IMR-90 (cell line): ENCODE measurements at regions not wholly inside any gene's neighbourhood (a gene's known extent, or its start where the extent isn't known, plus 50 kb on each side); places are given as distances from the start of the nearest gene placed in this dataset.

ENCODE experiments used
- ATAC-seq: fragments of 200-7000 bp; cut with Tn5 transposase; 2 replicates; pipeline ENCODE4 v1.9.1; 2020; ENCODE audit warnings: low read depth, mild to moderate bottlenecking, moderate library complexity
- BruUV-seq: library from RNA; stranded (reverse); fragments of 400-500 nt; replicated peaks from 2 replicates; lab custom pipeline; 2021; lab: Mats Ljungman, UMichigan
- CTCF ChIA-PET: fragments of 300-600 bp; formaldehyde crosslinking; extraction: SDS; loops from one replicate; lab custom pipeline; 2021; ENCODE audit warnings: antibody characterized with exemption; lab: Yijun Ruan, JAX
- POLR2A ChIA-PET: fragments of 300-600 bp; sonication (Branson Sonifier 250); formaldehyde crosslinking; loops from one replicate; lab custom pipeline; 2022; ENCODE audit warnings: antibody characterized with exemption; ENCODE audit not compliant: unreplicated experiment; lab: Charles Lee
- DNase-seq: peaks from one replicate; pipeline ENCODE4 v3.0.0; 2013
- H2AFZ ChIP-seq: replicated peaks from 2 replicates; pipeline ENCODE3; 2013; ENCODE audit warnings: low read length, mild to moderate bottlenecking; ENCODE audit not compliant: poor library complexity
- H2AK5ac ChIP-seq: 2 replicates; pipeline ENCODE4 v1.6.1; 2013; ENCODE audit warnings: low read depth, low read length, inconsistent platforms
- H2AK9ac ChIP-seq: replicated peaks from 2 replicates; pipeline ENCODE3; 2013; ENCODE audit warnings: mild to moderate bottlenecking, low read depth, low read length, moderate library complexity; ENCODE audit not compliant: poor library complexity
- H2BK120ac ChIP-seq: 2 replicates; pipeline ENCODE4 v1.6.1; 2013; ENCODE audit warnings: low read depth, low read length, inconsistent platforms
- H2BK15ac ChIP-seq: 3 replicates; pipeline ENCODE4 v1.6.1; 2013; ENCODE audit warnings: low read depth, low read length, inconsistent platforms
- H2BK20ac ChIP-seq: 2 replicates; pipeline ENCODE4 v1.6.1; 2013; ENCODE audit warnings: low read depth, mild to moderate bottlenecking, inconsistent platforms, low read length, moderate library complexity
- H2BK5ac ChIP-seq: 2 replicates; pipeline ENCODE4 v1.6.1; 2013; ENCODE audit warnings: mild to moderate bottlenecking, low read depth, low read length, inconsistent platforms; ENCODE audit not compliant: poor library complexity, severe bottlenecking
- H3K14ac ChIP-seq: replicated peaks from 2 replicates; pipeline ENCODE4 v1.6.1; 2013; ENCODE audit warnings: low read depth, low read length, inconsistent platforms
- H3K18ac ChIP-seq: 2 replicates; pipeline ENCODE4 v1.6.1; 2013; ENCODE audit warnings: low read depth, low read length, control low read depth
- H3K23ac ChIP-seq: 2 replicates; pipeline ENCODE4 v1.6.1; 2013; ENCODE audit warnings: low read depth, low read length, inconsistent platforms
- H3K27ac ChIP-seq: 2 replicates; pipeline ENCODE4 v1.5.1; 2013; ENCODE audit warnings: mild to moderate bottlenecking, control low read depth, low read length; ENCODE audit not compliant: insufficient read depth
- H3K27me3 ChIP-seq: 2 replicates; pipeline ENCODE4 v1.6.1; 2013; ENCODE audit warnings: low read length; ENCODE audit not compliant: control insufficient read depth, insufficient read depth
- H3K36me3 ChIP-seq: 2 replicates; pipeline ENCODE4 v1.6.1; 2013; ENCODE audit warnings: low read length, mixed read lengths; ENCODE audit not compliant: control insufficient read depth, insufficient read depth
- H3K4ac ChIP-seq: 2 replicates; pipeline ENCODE4 v1.6.1; 2013; ENCODE audit warnings: low read depth, low read length, inconsistent platforms
- H3K4me1 ChIP-seq: 2 replicates; pipeline ENCODE4 v1.6.1; 2013; ENCODE audit warnings: low read length, mixed read lengths; ENCODE audit not compliant: control insufficient read depth, insufficient read depth
- H3K4me2 ChIP-seq: 2 replicates; pipeline ENCODE4 v1.6.1; 2013; ENCODE audit warnings: low read depth, mild to moderate bottlenecking, control low read depth, low read length, moderate library complexity
- H3K4me3 ChIP-seq: 2 replicates; pipeline ENCODE4 v1.5.1; 2013; ENCODE audit warnings: low read depth, mild to moderate bottlenecking, control low read depth, low read length, moderate library complexity; ENCODE audit not compliant: insufficient read depth
- H3K56ac ChIP-seq: 2 replicates; pipeline ENCODE4 v1.6.1; 2013; ENCODE audit warnings: low read length, inconsistent platforms; ENCODE audit not compliant: insufficient read depth; ENCODE audit errors: extremely low read depth
- H3K79me1 ChIP-seq, 2 experiments: 2 replicates each; pipeline ENCODE4 v1.6.1; 2013; ENCODE audit warnings: low read length in 2 of 2, inconsistent platforms in 1 of 2, low read depth in 1 of 2
- H3K9ac ChIP-seq: 2 replicates; pipeline ENCODE4 v1.6.1; 2013; ENCODE audit warnings: low read depth, low read length, control low read depth
- H3K9me1 ChIP-seq: 2 replicates; pipeline ENCODE4 v1.6.1; 2013; ENCODE audit warnings: low read length, inconsistent platforms; ENCODE audit not compliant: insufficient read depth
- H3K9me3 ChIP-seq: 2 replicates; pipeline ENCODE4 v1.6.1; 2013; ENCODE audit warnings: low read length; ENCODE audit not compliant: control insufficient read depth, insufficient read depth
- H4K20me1 ChIP-seq: 2 replicates; pipeline ENCODE4 v1.6.1; 2013; ENCODE audit warnings: low read length, inconsistent platforms; ENCODE audit not compliant: insufficient read depth
- H4K5ac ChIP-seq: 2 replicates; pipeline ENCODE4 v1.6.1; 2013; ENCODE audit warnings: mild to moderate bottlenecking, low read depth, low read length, control low read depth
- H4K8ac ChIP-seq, 2 experiments: 2 replicates each; pipeline ENCODE4 v1.6.1; 2013; ENCODE audit warnings: low read depth in 2 of 2, low read length in 2 of 2, control low read depth in 1 of 2, inconsistent platforms in 1 of 2
- H4K91ac ChIP-seq: 2 replicates; pipeline ENCODE4 v1.6.1; 2013; ENCODE audit warnings: low read depth, low read length, inconsistent platforms; ENCODE audit not compliant: insufficient read depth
- CEBPB ChIP-seq: IDR thresholded peaks from 2 replicates; pipeline ENCODE4 v1.6.1; 2012; ENCODE audit warnings: low read depth, low read length, improper control_type of control experiment
- MAZ ChIP-seq: IDR thresholded peaks from 2 replicates; pipeline ENCODE4 v1.6.1; 2012; ENCODE audit warnings: low read depth, mild to moderate bottlenecking, low read length, improper control_type of control experiment, moderate library complexity, borderline replicate concordance
- MXI1 ChIP-seq: IDR thresholded peaks from 2 replicates; pipeline ENCODE4 v1.6.1; 2012; ENCODE audit warnings: low read depth, mild to moderate bottlenecking, low read length, moderate library complexity, borderline replicate concordance
- POLR2A ChIP-seq: IDR thresholded peaks from 2 replicates; pipeline ENCODE4 v1.6.1; 2012; ENCODE audit warnings: mild to moderate bottlenecking, low read depth, low read length
- RFX5 ChIP-seq: IDR thresholded peaks from 2 replicates; pipeline ENCODE4 v1.8.0; 2012; ENCODE audit warnings: low read depth, mild to moderate bottlenecking, low read length, moderate library complexity
- USF2 ChIP-seq: fragments of 150-350 bp; IDR thresholded peaks from 2 replicates; pipeline ENCODE4 v1.6.1; 2017; ENCODE audit warnings: mild to moderate bottlenecking, antibody characterized with exemption, low read length, low read depth
- WGBS, 2 experiments: methylation state at CpG; one replicate each; pipeline versions ENCODE4 v1.1.5 to v1.1.7; 2013; ENCODE audit warnings: missing lambda C conversion rate in 2 of 2; ENCODE audit not compliant: insufficient read length in 1 of 2; ENCODE audit errors: extremely low coverage in 2 of 2; 5-methylcytosine and 5-hydroxymethylcytosine counted together
- dilution Hi-C: fragments of 300-500 bp; cut with HindIII; formaldehyde crosslinking; loops from one replicate; pipeline ENCODE4 v1.14.3; 2018; ENCODE audit warnings: low sequenced_read_pairs; ENCODE audit not compliant: unreplicated experiment
- in situ Hi-C: fragments of 300-500 bp; cut with MboI; formaldehyde crosslinking; loops from 3 replicates; pipeline ENCODE4 v1.14.3; 2019; ENCODE audit warnings: low sequenced_read_pairs, inconsistent platforms, mixed read lengths
- intact Hi-C: fragments of 100-400 bp; cut with micrococcal nuclease; formaldehyde crosslinking; loops from 2 replicates; pipeline ENCODE4 v1.10.0; 2022
- TF ChIP-seq, protein P1 (sequence below): fragments of 150-350 bp; IDR thresholded peaks from 2 replicates; pipeline ENCODE4 v1.6.1; 2016; ENCODE audit warnings: low read depth, mild to moderate bottlenecking, low read length, moderate library complexity, borderline replicate concordance

GRCh38 chr14:104451474-104451873, 128.1 kb upstream of the C14orf180 start:
- H3K56ac ChIP-seq: no peak overlapping the region
- no peak overlapping the region for H3K27ac ChIP-seq
- no peak overlapping the region for H3K14ac ChIP-seq
- H3K9me1 ChIP-seq: no peaks in the 10 kb centered on the region
- no peak overlapping the region for H2BK20ac ChIP-seq
- 40% methylated on average over 1 of the region's 10 CpGs; no CpG with 5 or more reads in 1 of the 2 experiments for WGBS, 2 experiments
- no peak overlapping the region for H3K4ac ChIP-seq
- no peaks in the 10 kb centered on the region for H3K36me3 ChIP-seq
- H3K9me3 ChIP-seq: peaks cover 9% of the 10 kb centered on the region; the same call in 1 of the 2 replicates
- H3K4me1 ChIP-seq: no peaks in the 10 kb centered on the region
- no peak overlapping the region for H3K9ac ChIP-seq
- TF ChIP-seq POLR2A (no peak), MAZ (no peak), USF2 (no peak), CEBPB (no peak), RFX5 (no peak), MXI1 (no peak)
- TF ChIP-seq, protein P1, sequence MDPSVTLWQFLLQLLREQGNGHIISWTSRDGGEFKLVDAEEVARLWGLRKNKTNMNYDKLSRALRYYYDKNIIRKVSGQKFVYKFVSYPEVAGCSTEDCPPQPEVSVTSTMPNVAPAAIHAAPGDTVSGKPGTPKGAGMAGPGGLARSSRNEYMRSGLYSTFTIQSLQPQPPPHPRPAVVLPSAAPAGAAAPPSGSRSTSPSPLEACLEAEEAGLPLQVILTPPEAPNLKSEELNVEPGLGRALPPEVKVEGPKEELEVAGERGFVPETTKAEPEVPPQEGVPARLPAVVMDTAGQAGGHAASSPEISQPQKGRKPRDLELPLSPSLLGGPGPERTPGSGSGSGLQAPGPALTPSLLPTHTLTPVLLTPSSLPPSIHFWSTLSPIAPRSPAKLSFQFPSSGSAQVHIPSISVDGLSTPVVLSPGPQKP: no peak
- H2AK9ac ChIP-seq: no peak overlapping the region
- no peaks in the 10 kb centered on the region for H3K79me1 ChIP-seq
- no peak overlapping the region for H2AK5ac ChIP-seq
- ChIA-PET CTCF (no interaction called here), POLR2A (no interaction called here)
- H4K91ac ChIP-seq: no peak overlapping the region
- no peak overlapping the region for H4K8ac ChIP-seq
- no peaks in the 10 kb centered on the region for H3K27me3 ChIP-seq
- no peak overlapping the region for H2BK5ac ChIP-seq
- no peak overlapping the region for H3K23ac ChIP-seq
- BruUV-seq: no TSS peak
- no peak overlapping the region for H3K4me3 ChIP-seq
- H2AFZ ChIP-seq: no peak overlapping the region
- no peaks in the 10 kb centered on the region for H4K20me1 ChIP-seq
- no peak overlapping the region for H3K18ac ChIP-seq
- DNase-seq (no peak), ATAC-seq (no peak)
- dilution Hi-C loops (no loop called here), intact Hi-C loops (no loop called here), in situ Hi-C loops (no loop called here)
- H4K5ac ChIP-seq: no peak overlapping the region
- H3K4me2 ChIP-seq: no peak overlapping the region
- H2BK120ac ChIP-seq: no peak overlapping the region
- no peak overlapping the region for H2BK15ac ChIP-seq
